ENCODE measurements at regions not wholly inside any gene's neighbourhood (a gene's known extent, or its start where the extent isn't known, plus 50 kb on each side); places are given as distances from the start of the nearest gene placed in this dataset.

GRCh38 chr5:155451106-155451505 is 437.6 kb downstream of the KIF4B start:
- TF ChIP-seq CTCF (IDR thresholded peaks at IDR 0.05; ENCODE audit: low read length) (no peak), EZH2 (optimal IDR thresholded peaks at IDR 0.05; ENCODE audit: low read depth, low read length) (no peak)

Data from MM.1S (cell line).